ENCODE measurements at regions not wholly inside any gene's neighbourhood (a gene's known extent, or its start where the extent isn't known, plus 50 kb on each side); places are given as distances from the start of the nearest gene placed in this dataset.

- Mint-ChIP-seq H3K27me3 (ENCODE audit: low read depth) (no peaks in the 10 kb centered on the region), H3K4me1 (peaks cover 55% of the 10 kb centered on the region), H3K36me3 (ENCODE audit: low read depth) (no peaks in the 10 kb centered on the region), H3K27ac (peak overlapping the region; percentile 55 to 84 (median 63)), H3K4me3 (no peak overlapping the region), H3K9me3 (peaks cover 3% of the 10 kb centered on the region)
- TF ChIP-seq, protein P1, sequence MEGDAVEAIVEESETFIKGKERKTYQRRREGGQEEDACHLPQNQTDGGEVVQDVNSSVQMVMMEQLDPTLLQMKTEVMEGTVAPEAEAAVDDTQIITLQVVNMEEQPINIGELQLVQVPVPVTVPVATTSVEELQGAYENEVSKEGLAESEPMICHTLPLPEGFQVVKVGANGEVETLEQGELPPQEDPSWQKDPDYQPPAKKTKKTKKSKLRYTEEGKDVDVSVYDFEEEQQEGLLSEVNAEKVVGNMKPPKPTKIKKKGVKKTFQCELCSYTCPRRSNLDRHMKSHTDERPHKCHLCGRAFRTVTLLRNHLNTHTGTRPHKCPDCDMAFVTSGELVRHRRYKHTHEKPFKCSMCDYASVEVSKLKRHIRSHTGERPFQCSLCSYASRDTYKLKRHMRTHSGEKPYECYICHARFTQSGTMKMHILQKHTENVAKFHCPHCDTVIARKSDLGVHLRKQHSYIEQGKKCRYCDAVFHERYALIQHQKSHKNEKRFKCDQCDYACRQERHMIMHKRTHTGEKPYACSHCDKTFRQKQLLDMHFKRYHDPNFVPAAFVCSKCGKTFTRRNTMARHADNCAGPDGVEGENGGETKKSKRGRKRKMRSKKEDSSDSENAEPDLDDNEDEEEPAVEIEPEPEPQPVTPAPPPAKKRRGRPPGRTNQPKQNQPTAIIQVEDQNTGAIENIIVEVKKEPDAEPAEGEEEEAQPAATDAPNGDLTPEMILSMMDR (IDR thresholded peaks at IDR 0.05; ENCODE audit: unreplicated experiment in 3 of 3), result no peak
Observed at GRCh38 chr2:146997945-146998344, 846.9 kb upstream of the ACVR2A start.

DNA sequence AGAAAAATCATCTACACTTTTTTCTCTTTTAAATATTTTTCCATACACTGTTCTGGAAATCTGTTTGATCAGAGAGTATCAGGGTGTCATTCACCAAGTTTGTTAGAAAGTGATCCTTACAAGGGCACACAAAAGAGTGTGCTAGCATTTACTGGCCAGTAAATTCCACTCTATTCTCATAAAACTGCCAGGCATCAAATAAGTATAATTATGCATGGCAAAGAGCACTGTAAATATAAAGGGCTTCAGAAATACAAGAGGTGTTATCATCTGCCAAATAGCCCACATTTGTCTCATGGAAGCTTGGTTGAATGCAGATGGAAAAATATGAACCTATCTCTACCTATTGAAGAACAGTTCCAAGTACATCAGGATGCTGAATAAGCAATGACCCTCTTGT, 847.3 kb upstream of the ACVR2A start:
- Mint-ChIP-seq H3K27me3 (ENCODE audit: low read depth) (no peaks in the 10 kb centered on the region), H3K36me3 (ENCODE audit: low read depth) (no peaks in the 10 kb centered on the region), H3K9me3 (peaks cover 3% of the 10 kb centered on the region), H3K4me3 (no peak overlapping the region), H3K4me1 (peaks cover 54% of the 10 kb centered on the region), H3K27ac (peak overlapping the region; percentile 55 to 84 (median 63))
- TF ChIP-seq, protein P1 (IDR thresholded peaks at IDR 0.05; ENCODE audit: unreplicated experiment in 3 of 3), result no peak

DNA sequence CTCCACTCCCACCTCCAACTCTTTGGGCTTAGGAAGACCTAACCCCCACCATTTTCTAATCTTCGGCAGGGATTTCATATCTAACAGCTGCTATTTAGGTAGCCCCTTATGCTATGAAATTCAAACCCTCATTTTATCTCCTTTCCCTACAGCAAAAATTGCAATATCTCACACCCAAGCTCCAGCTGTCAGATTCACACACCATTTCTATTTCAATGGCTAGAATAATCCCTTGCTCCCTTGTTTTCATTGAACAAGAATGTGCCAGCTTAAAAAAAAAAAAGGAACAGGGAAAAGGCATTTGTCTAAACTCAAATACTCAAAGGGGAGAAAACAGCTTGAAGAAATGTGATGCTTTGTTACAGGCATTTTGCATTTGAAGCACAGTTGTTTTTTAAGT, 850.6 kb upstream of the ACVR2A start:
- peaks cover under 1% of the 10 kb centered on the region for H3K9me3 Mint-ChIP-seq
- TF ChIP-seq, protein P1 (IDR thresholded peaks at IDR 0.05; ENCODE audit: unreplicated experiment in 3 of 3), result no peak
- H3K36me3 Mint-ChIP-seq (ENCODE audit: low read depth), result no peaks in the 10 kb centered on the region
- peak overlapping the region; percentile 53 to 71 (median 68) for H3K27ac Mint-ChIP-seq
- peaks cover 52% of the 10 kb centered on the region for H3K4me1 Mint-ChIP-seq
- no peaks in the 10 kb centered on the region for H3K27me3 Mint-ChIP-seq (ENCODE audit: low read depth)
- H3K4me3 Mint-ChIP-seq, result peak overlapping the region in 1 of 3 experiments; percentile 5

- Mint-ChIP-seq H3K9me3 (no peaks in the 10 kb centered on the region), H3K36me3 (ENCODE audit: low read depth) (no peaks in the 10 kb centered on the region), H3K4me3 (no peak overlapping the region)
Observed at GRCh38 chr2:146992466-146992865, 852.4 kb upstream of the ACVR2A start.

DNA sequence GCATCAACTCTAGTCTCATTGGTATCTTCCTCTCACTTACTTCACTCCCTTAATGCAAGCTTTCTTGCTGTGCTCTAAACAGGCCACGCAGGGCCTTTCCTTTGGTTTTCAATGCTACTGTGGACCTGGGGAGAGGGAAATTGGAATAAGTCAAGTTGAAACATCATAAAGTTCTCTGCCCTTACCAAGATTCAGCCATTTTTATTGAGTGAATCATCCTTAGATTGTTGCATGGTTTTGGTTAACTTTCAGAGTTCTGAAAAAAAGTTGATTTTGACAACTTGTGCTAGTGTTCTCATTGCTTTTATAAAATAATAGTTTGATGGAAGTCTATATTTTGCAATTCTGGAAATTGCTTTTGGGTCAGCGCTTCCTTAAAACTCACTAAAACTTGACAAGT, 852.8 kb upstream of the ACVR2A start:
- peaks cover 47% of the 10 kb centered on the region for H3K4me1 Mint-ChIP-seq
- TF ChIP-seq, protein P1 (IDR thresholded peaks at IDR 0.05; ENCODE audit: unreplicated experiment in 3 of 3), result no peak
- H3K36me3 Mint-ChIP-seq (ENCODE audit: low read depth), result no peaks in the 10 kb centered on the region
- no peak overlapping the region for H3K4me3 Mint-ChIP-seq
- H3K9me3 Mint-ChIP-seq, result no peaks in the 10 kb centered on the region
- no peak overlapping the region for H3K27ac Mint-ChIP-seq
- no peaks in the 10 kb centered on the region for H3K27me3 Mint-ChIP-seq (ENCODE audit: low read depth)

More at GRCh38 chr2:146992466-146992865, 852.4 kb upstream of the ACVR2A start:
- H3K27ac Mint-ChIP-seq, result no peak overlapping the region
- TF ChIP-seq, protein P1 (IDR thresholded peaks at IDR 0.05; ENCODE audit: unreplicated experiment in 3 of 3), result no peak
- H3K27me3 Mint-ChIP-seq (ENCODE audit: low read depth), result no peaks in the 10 kb centered on the region
- peaks cover 47% of the 10 kb centered on the region for H3K4me1 Mint-ChIP-seq

DNA sequence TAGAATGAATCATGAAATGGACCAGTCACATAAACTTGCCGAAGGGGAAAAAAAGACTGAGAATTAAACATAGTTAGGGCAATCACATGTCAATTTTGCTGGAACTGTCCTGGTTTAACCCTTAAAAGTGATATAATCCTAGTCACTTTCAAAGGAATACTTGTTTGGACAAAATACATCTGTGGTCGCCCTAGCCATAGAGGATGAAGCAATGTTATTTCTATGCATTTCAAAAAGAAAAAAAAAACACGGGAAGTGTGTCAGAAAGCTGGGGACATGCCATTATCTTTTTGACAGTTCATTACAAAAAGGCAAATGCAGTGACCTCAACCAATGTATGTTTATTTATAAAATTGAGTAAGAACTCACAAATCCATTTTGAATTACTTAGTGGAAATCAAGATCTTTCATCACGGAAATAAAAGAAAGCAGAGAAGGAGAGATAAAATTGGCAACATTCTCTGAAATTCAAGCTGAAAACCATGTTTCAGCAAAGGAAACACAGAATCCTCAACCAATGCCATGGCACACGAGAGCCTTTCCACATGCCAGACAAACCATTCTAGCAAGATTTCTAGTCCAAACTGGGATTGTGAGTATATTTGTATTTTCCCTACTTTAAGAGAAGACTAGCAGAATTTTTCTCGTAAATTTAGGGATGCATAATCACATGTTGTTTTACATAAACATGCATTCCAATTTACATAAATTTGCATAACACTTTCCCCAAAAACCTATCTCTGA, 854.3 kb upstream of the ACVR2A start:
- Mint-ChIP-seq H3K4me1 (peaks cover 61% of the 10 kb centered on the region), H3K27me3 (ENCODE audit: low read depth) (no peaks in the 10 kb centered on the region), H3K36me3 (ENCODE audit: low read depth) (no peaks in the 10 kb centered on the region), H3K27ac (no peak overlapping the region), H3K4me3 (no peak overlapping the region), H3K9me3 (no peaks in the 10 kb centered on the region)
- TF ChIP-seq, protein P1 (IDR thresholded peaks at IDR 0.05; ENCODE audit: unreplicated experiment in 3 of 3), result no peak
